Stimulated activated CD8-positive, alpha-beta memory T cell treated with anti-CD3 and anti-CD28 coated beads, Interleukin-15, amount 100 ng/mL, for 1 hour (primary cell): ENCODE measurements at regions not wholly inside any gene's neighbourhood (a gene's known extent, or its start where the extent isn't known, plus 50 kb on each side); places are given as distances from the start of the nearest gene placed in this dataset.

Experiments used
- DNase-seq: peaks from one replicate; pipeline ENCODE4 v3.0.0-alpha.2; 2020; ENCODE audit warnings: low read depth

GRCh38 chr2:219901155-219901554 lies 273.7 kb downstream of the SLC4A3 start:
- DNase-seq = no peak

- DNase-seq = no peak
These were observed 275.6 kb downstream of the SLC4A3 start for GRCh38 chr2:219902891-219903552.

GRCh38 chr2:219905640-219906039 lies 278.2 kb downstream of the SLC4A3 start:
- no peak for DNase-seq

- DNase-seq = no peak
These were observed 278.9 kb downstream of the SLC4A3 start for GRCh38 chr2:219906114-219907010.

- DNase-seq = no peak
These were observed 279.6 kb downstream of the SLC4A3 start for GRCh38 chr2:219907011-219907365.

GRCh38 chr2:219908538-219908937 lies 281.1 kb downstream of the SLC4A3 start:
- no peak for DNase-seq

GRCh38 chr2:219911541-219911940 lies 284.1 kb downstream of the SLC4A3 start:
- DNase-seq = no peak

GRCh38 chr2:219912491-219912921 lies 285.1 kb downstream of the SLC4A3 start:
- DNase-seq = no peak

GRCh38 chr2:219914577-219914976 lies 287.1 kb downstream of the SLC4A3 start:
- no peak for DNase-seq

- no peak for DNase-seq
These were observed 288.9 kb downstream of the SLC4A3 start for GRCh38 chr2:219916281-219916680.

- no peak for DNase-seq
These were observed 289.5 kb downstream of the SLC4A3 start for GRCh38 chr2:219916726-219917440.

GRCh38 chr2:219918254-219918653 lies 290.8 kb downstream of the SLC4A3 start:
- no peak for DNase-seq

- DNase-seq = no peak
These were observed 291.5 kb downstream of the SLC4A3 start for GRCh38 chr2:219918944-219919343.

- no peak for DNase-seq
These were observed 292.1 kb downstream of the SLC4A3 start for GRCh38 chr2:219919506-219919905.

GRCh38 chr2:219929835-219930234 lies 302.4 kb downstream of the SLC4A3 start:
- no peak for DNase-seq

GRCh38 chr2:219939647-219940046 lies 312.2 kb downstream of the SLC4A3 start:
- DNase-seq = no peak

GRCh38 chr2:219944866-219945265 lies 317.4 kb downstream of the SLC4A3 start:
- DNase-seq = no peak

- DNase-seq = no peak
These were observed 318.6 kb downstream of the SLC4A3 start for GRCh38 chr2:219946021-219946420.

GRCh38 chr2:219946529-219946928 lies 319.1 kb downstream of the SLC4A3 start:
- DNase-seq = no peak

GRCh38 chr2:219947575-219947974 lies 320.1 kb downstream of the SLC4A3 start:
- no peak for DNase-seq

GRCh38 chr2:219949053-219949452 lies 321.6 kb downstream of the SLC4A3 start:
- no peak for DNase-seq

GRCh38 chr2:219951099-219951498 lies 323.7 kb downstream of the SLC4A3 start:
- no peak for DNase-seq

GRCh38 chr2:219954331-219954730 lies 326.9 kb downstream of the SLC4A3 start:
- DNase-seq = no peak
